Fibroblast of lung (primary cell): ENCODE measurements at regions not wholly inside any gene's neighbourhood (a gene's known extent, or its start where the extent isn't known, plus 50 kb on each side); places are given as distances from the start of the nearest gene placed in this dataset.

ENCODE experiments used
- DNase-seq, 2 donors: peaks; one replicate each; pipeline versions ENCODE4 v3.0.0 to v3.0.0-alpha.2; 2010; ENCODE audit warnings: low read depth in 2 of 2
- H2AFZ ChIP-seq: 2 replicates; pipeline ENCODE4 v1.5.1; 2012; ENCODE audit warnings: low read length, control low read depth, inconsistent platforms
- H3K27ac ChIP-seq: 2 replicates; pipeline ENCODE4 v1.5.1; 2011; ENCODE audit warnings: low read length, control low read depth; ENCODE audit not compliant: insufficient read depth
- H3K27me3 ChIP-seq: 2 replicates; pipeline ENCODE4 v1.5.1; 2011; ENCODE audit warnings: mild to moderate bottlenecking, low read length; ENCODE audit not compliant: control insufficient read depth, insufficient read depth
- H3K36me3 ChIP-seq: 2 replicates; pipeline ENCODE4 v1.5.1; 2011; ENCODE audit warnings: low read length; ENCODE audit not compliant: control insufficient read depth, insufficient read depth
- H3K4me1 ChIP-seq: 2 replicates; pipeline ENCODE4 v1.5.1; 2011; ENCODE audit warnings: low read length; ENCODE audit not compliant: control insufficient read depth, insufficient read depth; ENCODE audit errors: extremely low read depth
- H3K4me2 ChIP-seq: 2 replicates; pipeline ENCODE4 v1.5.1; 2011; ENCODE audit warnings: low read length, control low read depth; ENCODE audit not compliant: insufficient read depth; ENCODE audit errors: extremely low read depth
- H3K4me3 ChIP-seq, 4 experiments: fragments of 200-600 bp in 1 of 4; sonication (generic) in 1 of 4; replicated peaks in 1 of 4; 2 replicates each; pipeline ENCODE4 v1.5.1; 2011 to 2016; ENCODE audit warnings: low read length in 4 of 4, low read depth in 3 of 4, mild to moderate bottlenecking in 3 of 4, control low read depth in 2 of 4, inconsistent platforms in 1 of 4, mixed read lengths in 1 of 4; ENCODE audit not compliant: insufficient read depth in 1 of 4; ENCODE audit errors: control extremely low read depth in 1 of 4
- H3K79me2 ChIP-seq: 2 replicates; pipeline ENCODE4 v1.5.1; 2012; ENCODE audit warnings: mild to moderate bottlenecking, low read length, inconsistent platforms; ENCODE audit not compliant: control insufficient read depth, insufficient read depth
- H3K9ac ChIP-seq: 2 replicates; pipeline ENCODE4 v1.5.1; 2011; ENCODE audit warnings: mild to moderate bottlenecking, low read length, control low read depth; ENCODE audit not compliant: insufficient read depth
- H3K9me3 ChIP-seq: 2 replicates; pipeline ENCODE4 v1.5.1; 2012; ENCODE audit warnings: low read depth, low read length; ENCODE audit not compliant: control insufficient read depth, insufficient read depth
- H4K20me1 ChIP-seq: 2 replicates; pipeline ENCODE4 v1.5.1; 2011; ENCODE audit warnings: low read length; ENCODE audit not compliant: control insufficient read depth, insufficient read depth; ENCODE audit errors: extremely low read depth
- CTCF ChIP-seq, 2 donors: IDR thresholded peaks in 1 of 2; conservative IDR thresholded peaks in 1 of 2; 1 replicate in 1 of 2; 2 replicates in 1 of 2; pipeline ENCODE4 v1.5.1; 2011 to 2012; ENCODE audit warnings: low read length in 2 of 2, control low read depth in 1 of 2, inconsistent platforms in 1 of 2, low read depth in 1 of 2, mild to moderate bottlenecking in 1 of 2
- EZH2 ChIP-seq: IDR thresholded peaks from 2 replicates; pipeline ENCODE4 v1.5.1; 2012; ENCODE audit warnings: low read length, control low read depth, mild to moderate bottlenecking; ENCODE audit errors: missing control alignments

- H3K9ac ChIP-seq = no peak overlapping the region
- no peak for TF ChIP-seq EZH2
- no peak for TF ChIP-seq CTCF (conservative IDR thresholded peaks at IDR 0.05 in 1 of 2, IDR thresholded peaks at IDR 0.05 in 1 of 2; ENCODE audit: low read depth in 1 of 2, low read length in 2 of 2)
- H3K9me3 ChIP-seq = no peaks in the 10 kb centered on the region
- H2AFZ ChIP-seq = no peak overlapping the region
- DNase-seq = no peak
- no peaks in the 10 kb centered on the region for H3K36me3 ChIP-seq
- no peaks in the 10 kb centered on the region for H4K20me1 ChIP-seq
- H3K27ac ChIP-seq = no peak overlapping the region
- no peak overlapping the region for H3K4me3 ChIP-seq
- H3K27me3 ChIP-seq = no peaks in the 10 kb centered on the region
- no peak overlapping the region for H3K4me2 ChIP-seq
- no peaks in the 10 kb centered on the region for H3K4me1 ChIP-seq
- H3K79me2 ChIP-seq = no peaks in the 10 kb centered on the region
Observed at GRCh38 chr5:58077966-58078365, 381.9 kb downstream of the PLK2 start.

GRCh38 chr5:58077416-58077815 lies 382.5 kb downstream of the PLK2 start:
- Histone ChIP-seq H3K4me2 (no peak overlapping the region), H3K4me1 (no peaks in the 10 kb centered on the region), H3K9ac (no peak overlapping the region), H3K27ac (no peak overlapping the region), H3K4me3 (no peak overlapping the region), H3K27me3 (no peaks in the 10 kb centered on the region), H3K36me3 (no peaks in the 10 kb centered on the region), H3K79me2 (no peaks in the 10 kb centered on the region), H4K20me1 (no peaks in the 10 kb centered on the region), H2AFZ (no peak overlapping the region), H3K9me3 (no peaks in the 10 kb centered on the region)
- no peak for DNase-seq
- no peak for TF ChIP-seq EZH2
- no peak for TF ChIP-seq CTCF (conservative IDR thresholded peaks at IDR 0.05 in 1 of 2, IDR thresholded peaks at IDR 0.05 in 1 of 2; ENCODE audit: low read depth in 1 of 2, low read length in 2 of 2)

- H3K79me2 ChIP-seq = no peaks in the 10 kb centered on the region
- no peak overlapping the region for H3K9ac ChIP-seq
- no peaks in the 10 kb centered on the region for H3K9me3 ChIP-seq
- DNase-seq = no peak
- no peak overlapping the region for H3K27ac ChIP-seq
- no peak overlapping the region for H2AFZ ChIP-seq
- no peak overlapping the region for H3K4me2 ChIP-seq
- no peak for TF ChIP-seq CTCF (conservative IDR thresholded peaks at IDR 0.05 in 1 of 2, IDR thresholded peaks at IDR 0.05 in 1 of 2; ENCODE audit: low read depth in 1 of 2, low read length in 2 of 2)
- no peak for TF ChIP-seq EZH2
- no peaks in the 10 kb centered on the region for H4K20me1 ChIP-seq
- no peak overlapping the region for H3K4me3 ChIP-seq
- H3K27me3 ChIP-seq = no peaks in the 10 kb centered on the region
- no peaks in the 10 kb centered on the region for H3K4me1 ChIP-seq
- no peaks in the 10 kb centered on the region for H3K36me3 ChIP-seq
Observed at GRCh38 chr5:58076483-58077257, 383.2 kb downstream of the PLK2 start.
